CD4-positive, alpha-beta T cell (primary cell): ENCODE measurements at regions not wholly inside any gene's neighbourhood (a gene's known extent, or its start where the extent isn't known, plus 50 kb on each side); places are given as distances from the start of the nearest gene placed in this dataset.

Source experiments
- ATAC-seq: fragments of 200-7000 bp; cut with Tn5 transposase; one replicate; pipeline ENCODE4 v1.10.0; 2022; ENCODE audit warnings: mild to moderate bottlenecking; ENCODE audit not compliant: poor library complexity
- CTCF ChIA-PET: fragments of 350-600 bp; sonication (Branson Sonifier 250); formaldehyde crosslinking; loops from one replicate; lab custom pipeline; 2021; ENCODE audit warnings: antibody characterized with exemption, inconsistent platforms; lab: Charles Lee
- POLR2A ChIA-PET: fragments of 350-600 bp; sonication (Branson Sonifier 250); formaldehyde crosslinking; loops from one replicate; lab custom pipeline; 2021; ENCODE audit warnings: antibody characterized with exemption, inconsistent platforms; lab: Charles Lee
- DNase-seq, 14 experiments: peaks; one replicate each; pipeline ENCODE4 v3.0.0-alpha.2; 2013 to 2020; ENCODE audit warnings: mixed read lengths in 2 of 14
- H3K27ac ChIP-seq, 2 donors: one replicate each; pipeline versions ENCODE4 v1.5.1 to v1.7.0; 2013; ENCODE audit warnings: low read length in 2 of 2, low read depth in 1 of 2, mild to moderate bottlenecking in 1 of 2
- H3K27me3 ChIP-seq, 2 experiments: 1 replicate in 1 of 2; 2 replicates in 1 of 2; pipeline versions ENCODE4 v1.6.1 to v1.7.0; 2013; ENCODE audit warnings: low read length in 2 of 2, control low read depth in 1 of 2, mild to moderate bottlenecking in 1 of 2, moderate library complexity in 1 of 2; ENCODE audit not compliant: insufficient read depth in 2 of 2, control insufficient read depth in 1 of 2
- H3K36me3 ChIP-seq: one replicate; pipeline ENCODE4 v1.6.1; 2013; ENCODE audit warnings: low read length, control low read depth; ENCODE audit not compliant: insufficient read depth
- H3K4me1 ChIP-seq: one replicate; pipeline ENCODE4 v1.6.1; 2013; ENCODE audit warnings: low read length, control low read depth; ENCODE audit not compliant: insufficient read depth
- H3K4me3 ChIP-seq: one replicate; pipeline ENCODE4 v1.5.1; 2013; ENCODE audit warnings: mild to moderate bottlenecking, low read length, moderate library complexity
- H3K9me3 ChIP-seq, 2 experiments: 1 replicate in 1 of 2; 2 replicates in 1 of 2; pipeline versions ENCODE4 v1.6.1 to v1.7.0; 2013; ENCODE audit warnings: low read length in 2 of 2, mild to moderate bottlenecking in 2 of 2, control low read depth in 1 of 2, moderate library complexity in 1 of 2; ENCODE audit not compliant: control insufficient read depth in 1 of 2, insufficient read depth in 1 of 2
- H3K27ac Mint-ChIP-seq: one replicate; pipeline ENCODE4 v1.8.0; 2020; ENCODE audit warnings: mixed read lengths
- H3K27me3 Mint-ChIP-seq: one replicate; pipeline ENCODE4 v1.8.0; 2021; ENCODE audit warnings: mixed read lengths
- H3K36me3 Mint-ChIP-seq: one replicate; pipeline ENCODE4 v1.8.0; 2021; ENCODE audit warnings: low read depth, mixed read lengths
- H3K4me1 Mint-ChIP-seq: one replicate; pipeline ENCODE4 v1.8.0; 2021; ENCODE audit warnings: low read depth, mixed read lengths
- H3K4me3 Mint-ChIP-seq: one replicate; pipeline ENCODE4 v1.8.0; 2020; ENCODE audit warnings: mild to moderate bottlenecking, mixed read lengths
- H3K9me3 Mint-ChIP-seq: one replicate; pipeline ENCODE4 v1.8.0; 2020; ENCODE audit warnings: mixed read lengths
- intact Hi-C, 2 experiments: fragments of 100-400 bp; cut with DNase I in 1 of 2; cut with micrococcal nuclease in 1 of 2; formaldehyde crosslinking; loops; one replicate each; pipeline versions ENCODE4 v1.15.1 to v1.9.0; 2023 to 2025; cut with DNase I, micrococcal nuclease
- TF ChIP-seq, protein P1 (sequence below): fragments of 200-600 bp; IDR thresholded peaks from one replicate; pipeline ENCODE4 v1.8.0; 2022; ENCODE audit warnings: antibody characterized with exemption, mild to moderate bottlenecking

- Mint-ChIP-seq H3K4me3 (no peak overlapping the region), H3K27me3 (peaks cover 17% of the 10 kb centered on the region), H3K36me3 (no peaks in the 10 kb centered on the region), H3K9me3 (peaks cover 8% of the 10 kb centered on the region), H3K4me1 (no peaks in the 10 kb centered on the region), H3K27ac (no peak overlapping the region)
- ChIA-PET CTCF (no interaction called here), POLR2A (no interaction called here)
- H3K4me1 ChIP-seq = no peaks in the 10 kb centered on the region
- no peaks in the 10 kb centered on the region for H3K27me3 ChIP-seq
- ATAC-seq (no peak), DNase-seq (no peak)
- no peak overlapping the region for H3K4me3 ChIP-seq
- TF ChIP-seq, protein P1, sequence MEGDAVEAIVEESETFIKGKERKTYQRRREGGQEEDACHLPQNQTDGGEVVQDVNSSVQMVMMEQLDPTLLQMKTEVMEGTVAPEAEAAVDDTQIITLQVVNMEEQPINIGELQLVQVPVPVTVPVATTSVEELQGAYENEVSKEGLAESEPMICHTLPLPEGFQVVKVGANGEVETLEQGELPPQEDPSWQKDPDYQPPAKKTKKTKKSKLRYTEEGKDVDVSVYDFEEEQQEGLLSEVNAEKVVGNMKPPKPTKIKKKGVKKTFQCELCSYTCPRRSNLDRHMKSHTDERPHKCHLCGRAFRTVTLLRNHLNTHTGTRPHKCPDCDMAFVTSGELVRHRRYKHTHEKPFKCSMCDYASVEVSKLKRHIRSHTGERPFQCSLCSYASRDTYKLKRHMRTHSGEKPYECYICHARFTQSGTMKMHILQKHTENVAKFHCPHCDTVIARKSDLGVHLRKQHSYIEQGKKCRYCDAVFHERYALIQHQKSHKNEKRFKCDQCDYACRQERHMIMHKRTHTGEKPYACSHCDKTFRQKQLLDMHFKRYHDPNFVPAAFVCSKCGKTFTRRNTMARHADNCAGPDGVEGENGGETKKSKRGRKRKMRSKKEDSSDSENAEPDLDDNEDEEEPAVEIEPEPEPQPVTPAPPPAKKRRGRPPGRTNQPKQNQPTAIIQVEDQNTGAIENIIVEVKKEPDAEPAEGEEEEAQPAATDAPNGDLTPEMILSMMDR = no peak
- no peaks in the 10 kb centered on the region for H3K36me3 ChIP-seq
- intact Hi-C loops = no loop called here
- H3K9me3 ChIP-seq = peaks cover 5 to 15% of the 10 kb centered on the region in 2 experiments
- no peak overlapping the region for H3K27ac ChIP-seq
These were observed 150.1 kb downstream of the MN1 start for GRCh38 chr22:27651486-27651885.

DNA sequence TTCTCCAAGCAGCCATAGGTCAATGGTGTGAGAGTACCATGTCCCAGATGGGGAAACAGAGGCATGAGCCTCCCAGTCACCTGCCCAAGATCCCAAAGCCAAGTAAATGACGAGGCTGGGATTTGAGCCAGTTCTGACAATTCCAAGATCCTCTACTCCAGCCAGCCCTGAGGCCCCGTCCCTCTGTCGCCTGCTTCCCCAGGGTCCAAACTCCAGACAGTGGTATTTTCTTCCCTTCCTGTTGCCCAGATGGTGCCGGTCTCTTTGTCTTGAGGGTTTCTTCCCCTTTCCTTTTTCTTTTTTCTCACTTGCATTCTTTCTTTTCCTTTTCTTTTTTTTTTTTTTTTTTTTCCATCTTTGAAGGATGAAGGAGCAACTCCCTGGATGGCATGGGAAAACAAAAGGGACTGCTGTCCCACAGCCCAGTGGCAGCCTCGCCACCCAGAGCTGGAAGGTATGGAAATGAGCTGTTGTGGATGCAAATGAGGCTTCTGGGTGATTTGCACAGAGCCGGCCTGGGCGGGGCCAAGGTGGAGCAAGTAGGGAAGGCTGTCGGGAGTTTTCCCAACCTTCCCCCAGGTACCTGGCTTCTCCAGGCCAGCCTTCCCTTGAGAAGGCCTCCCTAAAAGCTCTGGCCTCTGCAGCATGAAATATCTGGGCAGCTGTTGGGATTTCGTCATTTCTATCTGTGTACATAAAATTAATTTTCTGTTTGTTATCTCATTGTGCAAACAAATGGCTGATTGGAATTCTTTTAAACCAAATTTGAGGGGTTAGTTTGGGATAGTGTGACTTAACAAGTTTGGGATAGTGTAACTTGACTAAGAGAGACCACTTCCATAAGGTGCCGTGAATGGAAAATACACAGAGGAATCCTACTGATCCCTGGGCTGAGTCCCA, 146.8 kb downstream of the MN1 start:
- H3K4me1 Mint-ChIP-seq = no peaks in the 10 kb centered on the region
- no peak overlapping the region for H3K27ac ChIP-seq
- DNase-seq (no peak), ATAC-seq (no peak)
- H3K9me3 Mint-ChIP-seq = peaks cover 8% of the 10 kb centered on the region
- intact Hi-C loops = no loop called here
- H3K4me3 Mint-ChIP-seq = no peak overlapping the region
- POLR2A ChIA-PET = no interaction called here
- H3K9me3 ChIP-seq = peaks cover 5 to 25% of the 10 kb centered on the region in 2 experiments
- H3K27me3 Mint-ChIP-seq = peaks cover 4% of the 10 kb centered on the region
- no peaks in the 10 kb centered on the region for H3K27me3 ChIP-seq
- H3K4me1 ChIP-seq = no peaks in the 10 kb centered on the region
- no peak overlapping the region for H3K4me3 ChIP-seq
- H3K36me3 Mint-ChIP-seq = no peaks in the 10 kb centered on the region
- TF ChIP-seq, protein P1 = no peak
- no peak overlapping the region for H3K27ac Mint-ChIP-seq
- no peaks in the 10 kb centered on the region for H3K36me3 ChIP-seq
- CTCF ChIA-PET = no interaction called here

DNA sequence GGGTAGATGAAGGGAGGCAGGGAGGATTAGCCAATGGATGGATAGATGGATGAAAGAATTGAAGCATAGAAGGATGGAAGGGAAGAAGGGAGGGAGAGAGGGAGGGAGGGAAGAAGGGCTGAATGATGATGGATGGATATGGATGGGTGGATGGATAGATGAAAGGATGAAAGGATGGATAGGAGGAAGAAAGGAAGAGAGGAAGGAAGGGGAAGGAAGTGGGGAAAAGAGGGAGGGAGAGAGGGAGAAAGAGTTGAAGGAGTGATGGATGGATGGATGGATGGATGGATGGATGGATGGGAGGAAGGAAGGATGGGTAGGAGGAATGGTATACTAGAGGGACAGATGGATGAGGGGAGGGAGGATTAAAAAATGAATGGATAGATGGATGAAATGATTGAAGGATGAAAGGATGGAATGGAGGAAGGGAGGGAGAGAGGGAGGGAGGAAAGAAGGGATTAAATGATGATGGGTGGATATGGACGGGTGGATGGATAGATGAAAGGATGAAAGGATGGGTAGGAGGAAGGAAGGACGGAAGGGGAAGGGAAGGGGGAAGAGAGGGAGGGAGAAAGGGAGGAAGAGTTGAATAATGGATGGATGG, 145.9 kb downstream of the MN1 start:
- no peaks in the 10 kb centered on the region for H3K27me3 Mint-ChIP-seq
- Histone ChIP-seq H3K9me3 (peaks cover 5 to 27% of the 10 kb centered on the region in 2 experiments), H3K4me1 (no peaks in the 10 kb centered on the region), H3K27ac (no peak overlapping the region), H3K27me3 (no peaks in the 10 kb centered on the region), H3K4me3 (no peak overlapping the region), H3K36me3 (no peaks in the 10 kb centered on the region)
- H3K36me3 Mint-ChIP-seq = no peaks in the 10 kb centered on the region
- no peak overlapping the region for H3K4me3 Mint-ChIP-seq
- CTCF ChIA-PET = no interaction called here
- ATAC-seq (no peak), DNase-seq (no peak)
- POLR2A ChIA-PET = no interaction called here
- peaks cover 8% of the 10 kb centered on the region for H3K9me3 Mint-ChIP-seq
- no peak overlapping the region for H3K27ac Mint-ChIP-seq
- TF ChIP-seq, protein P1 = no peak
- no peaks in the 10 kb centered on the region for H3K4me1 Mint-ChIP-seq
- intact Hi-C loops = no loop called here
